Neural cell (in vitro differentiated cells): ENCODE measurements at regions not wholly inside any gene's neighbourhood (a gene's known extent, or its start where the extent isn't known, plus 50 kb on each side); places are given as distances from the start of the nearest gene placed in this dataset.

Experiments used
- H2AFZ ChIP-seq: fragments of 200-600, 300-800 bp; sonication (generic), shearing (Covaris generic); 2 replicates; pipeline ENCODE4 v1.6.0; 2014; ENCODE audit warnings: low read depth, mild to moderate bottlenecking, antibody characterized with exemption, low read length, moderate library complexity
- H3F3A ChIP-seq: fragments of 200-600 bp; shearing (Covaris generic); 2 replicates; pipeline ENCODE4 v1.6.1; 2016; ENCODE audit warnings: mild to moderate bottlenecking, moderate library complexity, mixed read lengths, antibody characterized with exemption, low read length; ENCODE audit not compliant: insufficient read depth, poor library complexity, severe bottlenecking
- H3K27ac ChIP-seq: fragments of 200-600, 300-800 bp; sonication (generic), shearing (Covaris generic); 2 replicates; pipeline ENCODE4 v1.5.1; 2014; ENCODE audit warnings: mild to moderate bottlenecking, low read length, moderate library complexity
- H3K27me3 ChIP-seq: fragments of 300-800, 200-600 bp; sonication (generic), shearing (Covaris generic); 2 replicates; pipeline ENCODE4 v1.6.0; 2014; ENCODE audit warnings: mild to moderate bottlenecking, low read depth, low read length, moderate library complexity; ENCODE audit not compliant: insufficient read depth
- H3K36me3 ChIP-seq: fragments of 300-800, 200-600 bp; sonication (generic), shearing (Covaris generic); 2 replicates; pipeline ENCODE4 v1.5.1; 2014; ENCODE audit warnings: mild to moderate bottlenecking, antibody characterized with exemption, low read length, moderate library complexity; ENCODE audit not compliant: insufficient read depth
- H3K4me2 ChIP-seq: fragments of 300-800, 200-600 bp; sonication (generic), shearing (Covaris generic); 2 replicates; pipeline ENCODE4 v1.6.0; 2014; ENCODE audit warnings: mild to moderate bottlenecking, low read length
- H3K4me3 ChIP-seq: fragments of 300-800, 200-600 bp; sonication (generic), shearing (Covaris generic); 2 replicates; pipeline ENCODE4 v1.5.1; 2014; ENCODE audit warnings: mild to moderate bottlenecking, low read length, moderate library complexity
- H3K79me2 ChIP-seq: fragments of 200-600 bp; shearing (Covaris generic); replicated peaks from 2 replicates; pipeline ENCODE4 v1.6.0; 2014; ENCODE audit warnings: mild to moderate bottlenecking, low read length, moderate library complexity; ENCODE audit not compliant: insufficient read depth
- H3K9ac ChIP-seq: fragments of 300-800, 200-600 bp; sonication (generic), shearing (Covaris generic); 2 replicates; pipeline ENCODE4 v1.6.1; 2016; ENCODE audit warnings: mild to moderate bottlenecking, low read length, mixed read lengths
- H3K9me2 ChIP-seq: fragments of 200-600 bp; shearing (Covaris generic); 2 replicates; pipeline ENCODE4 v1.6.1; 2016; ENCODE audit warnings: mild to moderate bottlenecking, low read length, mixed read lengths; ENCODE audit not compliant: insufficient read depth
- H3K9me3 ChIP-seq: fragments of 200-600, 300-800 bp; sonication (generic), shearing (Covaris generic); 2 replicates; pipeline ENCODE4 v1.6.1; 2016; ENCODE audit warnings: mild to moderate bottlenecking, mixed run types, low read length, moderate library complexity, mixed read lengths
- H4K20me1 ChIP-seq: fragments of 200-600 bp; shearing (Covaris generic); 2 replicates; pipeline ENCODE4 v1.6.1; 2016; ENCODE audit warnings: mild to moderate bottlenecking, mixed run types; ENCODE audit not compliant: insufficient read depth
- EP300 ChIP-seq: fragments of 450-650 bp; conservative IDR thresholded peaks from 2 replicates; pipeline ENCODE4 v1.6.1; 2014; ENCODE audit warnings: antibody characterized with exemption, mild to moderate bottlenecking, moderate library complexity; ENCODE audit not compliant: poor library complexity, severe bottlenecking
- EZH2 ChIP-seq: fragments of 200-600, 300-800 bp; shearing (Covaris generic), sonication (generic); IDR thresholded peaks from 2 replicates; pipeline ENCODE4 v1.6.1; 2014; ENCODE audit warnings: antibody characterized with exemption, low read length, borderline replicate concordance, mild to moderate bottlenecking; ENCODE audit not compliant: insufficient read depth, poor library complexity, severe bottlenecking
- MXI1 ChIP-seq: fragments of 450-650 bp; conservative IDR thresholded peaks from 2 replicates; pipeline ENCODE4 v1.6.1; 2014; ENCODE audit warnings: antibody characterized with exemption, mild to moderate bottlenecking; ENCODE audit not compliant: poor library complexity, severe bottlenecking
- POLR2AphosphoS5 ChIP-seq: IDR thresholded peaks from 2 replicates; pipeline ENCODE4 v1.6.1; 2012
- RAD21 ChIP-seq: fragments of 450-650 bp; conservative IDR thresholded peaks from 2 replicates; pipeline ENCODE4 v1.6.1; 2014; ENCODE audit warnings: antibody characterized with exemption, mild to moderate bottlenecking, moderate library complexity
- SMC3 ChIP-seq: fragments of 450-650 bp; conservative IDR thresholded peaks from 2 replicates; pipeline ENCODE4 v1.6.1; 2014; ENCODE audit warnings: antibody characterized with exemption, mild to moderate bottlenecking, moderate library complexity; ENCODE audit not compliant: poor library complexity
- TAF1 ChIP-seq: IDR thresholded peaks from 2 replicates; pipeline ENCODE4 v1.6.1; 2012; ENCODE audit warnings: low read depth
- TF ChIP-seq, protein P1 (sequence below): fragments of 450-650 bp; IDR thresholded peaks from 2 replicates; pipeline ENCODE4 v1.5.1; 2014; ENCODE audit warnings: antibody characterized with exemption, mild to moderate bottlenecking, moderate library complexity; ENCODE audit not compliant: poor library complexity, severe bottlenecking
- TF ChIP-seq, protein P2 (sequence below): IDR thresholded peaks from 2 replicates; pipeline ENCODE4 v1.6.1; 2012; ENCODE audit warnings: borderline replicate concordance

DNA sequence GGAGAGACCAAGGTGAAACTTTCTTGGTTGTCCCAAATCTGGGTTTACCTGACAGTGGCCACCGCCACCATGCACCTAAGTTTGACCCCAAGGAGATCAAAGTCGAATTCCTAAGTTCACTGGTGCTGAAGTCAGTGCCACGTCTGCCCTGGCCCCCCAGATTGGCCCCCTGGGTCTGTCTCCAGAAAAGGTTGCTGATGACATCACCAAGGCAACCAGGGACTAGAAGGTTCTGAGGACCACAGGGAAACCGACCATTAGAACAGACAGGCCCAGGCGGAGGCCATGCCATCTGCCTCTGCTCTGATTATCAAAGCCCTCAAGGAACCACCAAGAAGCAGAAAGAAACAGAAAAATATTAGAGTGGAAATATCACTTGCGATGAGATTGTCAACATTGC is 91.2 kb downstream of the DLL1 start:
- Histone ChIP-seq H3K4me2 (no peak overlapping the region), H3K36me3 (no peaks in the 10 kb centered on the region), H3F3A (no peaks in the 10 kb centered on the region), H3K9ac (no peak overlapping the region), H4K20me1 (no peaks in the 10 kb centered on the region), H2AFZ (no peak overlapping the region), H3K9me2 (no peaks in the 10 kb centered on the region), H3K4me3 (no peak overlapping the region), H3K27me3 (no peaks in the 10 kb centered on the region), H3K27ac (no peak overlapping the region), H3K79me2 (no peaks in the 10 kb centered on the region), H3K9me3 (peaks cover 5% of the 10 kb centered on the region)
- TF ChIP-seq, protein P1, sequence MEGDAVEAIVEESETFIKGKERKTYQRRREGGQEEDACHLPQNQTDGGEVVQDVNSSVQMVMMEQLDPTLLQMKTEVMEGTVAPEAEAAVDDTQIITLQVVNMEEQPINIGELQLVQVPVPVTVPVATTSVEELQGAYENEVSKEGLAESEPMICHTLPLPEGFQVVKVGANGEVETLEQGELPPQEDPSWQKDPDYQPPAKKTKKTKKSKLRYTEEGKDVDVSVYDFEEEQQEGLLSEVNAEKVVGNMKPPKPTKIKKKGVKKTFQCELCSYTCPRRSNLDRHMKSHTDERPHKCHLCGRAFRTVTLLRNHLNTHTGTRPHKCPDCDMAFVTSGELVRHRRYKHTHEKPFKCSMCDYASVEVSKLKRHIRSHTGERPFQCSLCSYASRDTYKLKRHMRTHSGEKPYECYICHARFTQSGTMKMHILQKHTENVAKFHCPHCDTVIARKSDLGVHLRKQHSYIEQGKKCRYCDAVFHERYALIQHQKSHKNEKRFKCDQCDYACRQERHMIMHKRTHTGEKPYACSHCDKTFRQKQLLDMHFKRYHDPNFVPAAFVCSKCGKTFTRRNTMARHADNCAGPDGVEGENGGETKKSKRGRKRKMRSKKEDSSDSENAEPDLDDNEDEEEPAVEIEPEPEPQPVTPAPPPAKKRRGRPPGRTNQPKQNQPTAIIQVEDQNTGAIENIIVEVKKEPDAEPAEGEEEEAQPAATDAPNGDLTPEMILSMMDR: no peak
- no peak for TF ChIP-seq RAD21
- no peak for TF ChIP-seq EP300
- TF ChIP-seq, protein P2, sequence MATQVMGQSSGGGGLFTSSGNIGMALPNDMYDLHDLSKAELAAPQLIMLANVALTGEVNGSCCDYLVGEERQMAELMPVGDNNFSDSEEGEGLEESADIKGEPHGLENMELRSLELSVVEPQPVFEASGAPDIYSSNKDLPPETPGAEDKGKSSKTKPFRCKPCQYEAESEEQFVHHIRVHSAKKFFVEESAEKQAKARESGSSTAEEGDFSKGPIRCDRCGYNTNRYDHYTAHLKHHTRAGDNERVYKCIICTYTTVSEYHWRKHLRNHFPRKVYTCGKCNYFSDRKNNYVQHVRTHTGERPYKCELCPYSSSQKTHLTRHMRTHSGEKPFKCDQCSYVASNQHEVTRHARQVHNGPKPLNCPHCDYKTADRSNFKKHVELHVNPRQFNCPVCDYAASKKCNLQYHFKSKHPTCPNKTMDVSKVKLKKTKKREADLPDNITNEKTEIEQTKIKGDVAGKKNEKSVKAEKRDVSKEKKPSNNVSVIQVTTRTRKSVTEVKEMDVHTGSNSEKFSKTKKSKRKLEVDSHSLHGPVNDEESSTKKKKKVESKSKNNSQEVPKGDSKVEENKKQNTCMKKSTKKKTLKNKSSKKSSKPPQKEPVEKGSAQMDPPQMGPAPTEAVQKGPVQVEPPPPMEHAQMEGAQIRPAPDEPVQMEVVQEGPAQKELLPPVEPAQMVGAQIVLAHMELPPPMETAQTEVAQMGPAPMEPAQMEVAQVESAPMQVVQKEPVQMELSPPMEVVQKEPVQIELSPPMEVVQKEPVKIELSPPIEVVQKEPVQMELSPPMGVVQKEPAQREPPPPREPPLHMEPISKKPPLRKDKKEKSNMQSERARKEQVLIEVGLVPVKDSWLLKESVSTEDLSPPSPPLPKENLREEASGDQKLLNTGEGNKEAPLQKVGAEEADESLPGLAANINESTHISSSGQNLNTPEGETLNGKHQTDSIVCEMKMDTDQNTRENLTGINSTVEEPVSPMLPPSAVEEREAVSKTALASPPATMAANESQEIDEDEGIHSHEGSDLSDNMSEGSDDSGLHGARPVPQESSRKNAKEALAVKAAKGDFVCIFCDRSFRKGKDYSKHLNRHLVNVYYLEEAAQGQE: no peak
- TF ChIP-seq SMC3: no peak
- TF ChIP-seq TAF1: no peak
- TF ChIP-seq MXI1: no peak
- TF ChIP-seq POLR2AphosphoS5: no peak
- no peak for TF ChIP-seq EZH2

DNA sequence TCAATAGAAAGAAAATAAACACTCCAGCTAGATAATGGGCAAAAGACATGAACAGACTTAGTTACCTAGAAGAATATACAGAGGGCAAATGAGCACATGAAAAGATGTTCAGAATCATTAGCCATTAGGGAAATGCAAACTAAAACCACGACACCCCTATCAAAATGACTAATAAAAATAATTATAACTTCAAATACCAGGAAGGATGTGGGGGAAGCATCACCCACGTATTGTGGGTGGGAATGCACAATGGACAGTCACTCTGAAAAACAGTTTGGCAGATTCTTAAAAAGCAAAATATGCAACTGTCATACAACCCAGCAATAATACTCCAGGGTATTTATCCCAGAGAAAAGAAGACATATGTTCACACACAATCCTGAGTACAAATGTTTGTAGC is 92.6 kb downstream of the DLL1 start:
- TF ChIP-seq RAD21 (no peak), EZH2 (no peak), POLR2AphosphoS5 (no peak), MXI1 (no peak), EP300 (no peak), SMC3 (no peak)
- TF ChIP-seq, protein P1: no peak
- H3K79me2 ChIP-seq: no peaks in the 10 kb centered on the region

More for the DNA sequence above, 92.6 kb downstream of the DLL1 start:
- H3K4me3 ChIP-seq: no peak overlapping the region
- H3K4me2 ChIP-seq: no peak overlapping the region
- H3F3A ChIP-seq: no peaks in the 10 kb centered on the region
- no peaks in the 10 kb centered on the region for H3K27me3 ChIP-seq
- H3K9me2 ChIP-seq: no peaks in the 10 kb centered on the region
- H3K9ac ChIP-seq: no peak overlapping the region
- H3K36me3 ChIP-seq: no peaks in the 10 kb centered on the region
- H3K9me3 ChIP-seq: peaks cover 5% of the 10 kb centered on the region
- H4K20me1 ChIP-seq: no peaks in the 10 kb centered on the region
- H3K27ac ChIP-seq: no peak overlapping the region
- H2AFZ ChIP-seq: no peak overlapping the region
